Keratinocyte (primary cell): ENCODE measurements at regions not wholly inside any gene's neighbourhood (a gene's known extent, or its start where the extent isn't known, plus 50 kb on each side); places are given as distances from the start of the nearest gene placed in this dataset.

ENCODE experiments used
- DNase-seq: peaks from one replicate; pipeline ENCODE4 v3.0.0-alpha.2; 2011; ENCODE audit warnings: low read depth, missing footprints, low spot score
- FAIRE-seq: peaks from 2 replicates; lab custom pipeline; 2011; peaks lifted over from hg19 to GRCh38; lab: Jason Lieb, UNC
- H2AFZ ChIP-seq: 2 replicates; pipeline ENCODE4 v1.6.0; 2012; ENCODE audit warnings: low read length, control low read depth, inconsistent platforms; ENCODE audit not compliant: control insufficient read depth
- H3K27ac ChIP-seq: 2 replicates; pipeline ENCODE4 v1.5.1; 2011; ENCODE audit warnings: low read length; ENCODE audit not compliant: control insufficient read depth, insufficient read depth
- H3K27me3 ChIP-seq: 3 replicates; pipeline ENCODE4 v1.6.0; 2011; ENCODE audit warnings: low read length; ENCODE audit not compliant: control insufficient read depth, insufficient read depth; ENCODE audit errors: extremely low read depth
- H3K36me3 ChIP-seq, 2 experiments: 2 replicates in 1 of 2; 3 replicates in 1 of 2; pipeline ENCODE4 v1.5.1; 2011; ENCODE audit warnings: low read length in 2 of 2, mild to moderate bottlenecking in 1 of 2; ENCODE audit not compliant: control insufficient read depth in 2 of 2, insufficient read depth in 2 of 2; ENCODE audit errors: extremely low read depth in 1 of 2
- H3K4me1 ChIP-seq: 3 replicates; pipeline ENCODE4 v1.5.1; 2011; ENCODE audit warnings: low read length; ENCODE audit not compliant: control insufficient read depth, insufficient read depth; ENCODE audit errors: extremely low read depth
- H3K4me2 ChIP-seq: 3 replicates; pipeline ENCODE4 v1.6.0; 2011; ENCODE audit warnings: low read depth, low read length; ENCODE audit not compliant: control insufficient read depth, insufficient read depth; ENCODE audit errors: extremely low read depth
- H3K4me3 ChIP-seq, 3 experiments: fragments of 200-600 bp in 1 of 3; sonication (generic) in 1 of 3; 2 replicates in 2 of 3; 3 replicates in 1 of 3; pipeline ENCODE4 v1.5.1; 2011 to 2016; ENCODE audit warnings: low read length in 3 of 3, mild to moderate bottlenecking in 3 of 3, control low read depth in 2 of 3, inconsistent platforms in 1 of 3, low read depth in 1 of 3, mixed read lengths in 1 of 3, mixed run types in 1 of 3, moderate library complexity in 1 of 3; ENCODE audit not compliant: control insufficient read depth in 2 of 3, insufficient read depth in 2 of 3; ENCODE audit errors: extremely low read depth in 1 of 3
- H3K79me2 ChIP-seq: 2 replicates; pipeline ENCODE4 v1.6.0; 2012; ENCODE audit warnings: low read length; ENCODE audit not compliant: control insufficient read depth, insufficient read depth
- H3K9ac ChIP-seq: 3 replicates; pipeline ENCODE4 v1.6.0; 2011; ENCODE audit warnings: low read length; ENCODE audit not compliant: control insufficient read depth, insufficient read depth; ENCODE audit errors: extremely low read depth
- H3K9me1 ChIP-seq: 3 replicates; pipeline ENCODE4 v1.6.0; 2011; ENCODE audit warnings: low read length; ENCODE audit not compliant: control insufficient read depth, insufficient read depth; ENCODE audit errors: extremely low read depth
- H3K9me3 ChIP-seq: 2 replicates; pipeline ENCODE4 v1.5.1; 2012; ENCODE audit warnings: low read depth, low read length; ENCODE audit not compliant: control insufficient read depth
- H4K20me1 ChIP-seq: 3 replicates; pipeline ENCODE4 v1.6.0; 2011; ENCODE audit warnings: low read length; ENCODE audit not compliant: control insufficient read depth, insufficient read depth; ENCODE audit errors: extremely low read depth
- EZH2 ChIP-seq: IDR thresholded peaks from one replicate; pipeline ENCODE4 v1.6.1; 2012; ENCODE audit warnings: inconsistent platforms, mild to moderate bottlenecking, low read length, moderate library complexity
- dilution Hi-C: fragments of 300-500 bp; cut with MboI; formaldehyde crosslinking; loops from one replicate; pipeline ENCODE4 v1.7.0; 2020; ENCODE audit warnings: low sequenced_read_pairs; ENCODE audit not compliant: extremely low pct_ligation_motif_present
- TF ChIP-seq, protein P1 (sequence below), 3 experiments: IDR thresholded peaks in 1 of 3; conservative IDR thresholded peaks in 1 of 3; optimal IDR thresholded peaks in 1 of 3; 2 replicates in 2 of 3; 3 replicates in 1 of 3; pipeline versions ENCODE3 to v1.5.1; 2011; ENCODE audit warnings: low read length in 3 of 3, mild to moderate bottlenecking in 3 of 3, moderate library complexity in 2 of 3, control low read depth in 1 of 3, inconsistent platforms in 1 of 3; ENCODE audit not compliant: insufficient read depth in 2 of 3; ENCODE audit errors: extremely low read depth in 1 of 3

DNA sequence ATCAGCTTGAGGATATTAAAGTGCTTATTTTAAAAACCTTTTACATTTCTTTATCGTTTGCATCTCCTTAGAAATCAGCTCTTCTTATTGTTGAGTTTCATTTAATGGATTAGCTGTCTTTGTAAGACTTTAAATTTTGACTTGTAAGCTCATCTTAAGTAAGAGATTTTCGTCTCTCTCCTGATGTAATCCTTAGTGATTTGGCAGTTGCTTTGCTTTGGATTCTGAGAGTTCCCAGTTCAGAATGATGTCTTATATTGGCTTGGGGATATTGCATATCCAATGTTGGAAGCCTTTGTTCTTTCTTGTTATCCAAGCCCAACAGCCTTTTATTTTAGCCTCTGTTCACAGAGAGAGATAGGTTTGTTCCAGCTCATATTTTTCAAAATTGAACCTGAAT is 212.1 kb downstream of the ARL6IP6 start:
- TF ChIP-seq EZH2, result no peak
- TF ChIP-seq, protein P1, sequence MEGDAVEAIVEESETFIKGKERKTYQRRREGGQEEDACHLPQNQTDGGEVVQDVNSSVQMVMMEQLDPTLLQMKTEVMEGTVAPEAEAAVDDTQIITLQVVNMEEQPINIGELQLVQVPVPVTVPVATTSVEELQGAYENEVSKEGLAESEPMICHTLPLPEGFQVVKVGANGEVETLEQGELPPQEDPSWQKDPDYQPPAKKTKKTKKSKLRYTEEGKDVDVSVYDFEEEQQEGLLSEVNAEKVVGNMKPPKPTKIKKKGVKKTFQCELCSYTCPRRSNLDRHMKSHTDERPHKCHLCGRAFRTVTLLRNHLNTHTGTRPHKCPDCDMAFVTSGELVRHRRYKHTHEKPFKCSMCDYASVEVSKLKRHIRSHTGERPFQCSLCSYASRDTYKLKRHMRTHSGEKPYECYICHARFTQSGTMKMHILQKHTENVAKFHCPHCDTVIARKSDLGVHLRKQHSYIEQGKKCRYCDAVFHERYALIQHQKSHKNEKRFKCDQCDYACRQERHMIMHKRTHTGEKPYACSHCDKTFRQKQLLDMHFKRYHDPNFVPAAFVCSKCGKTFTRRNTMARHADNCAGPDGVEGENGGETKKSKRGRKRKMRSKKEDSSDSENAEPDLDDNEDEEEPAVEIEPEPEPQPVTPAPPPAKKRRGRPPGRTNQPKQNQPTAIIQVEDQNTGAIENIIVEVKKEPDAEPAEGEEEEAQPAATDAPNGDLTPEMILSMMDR (optimal IDR thresholded peaks at IDR 0.05 in 1 of 3, IDR thresholded peaks at IDR 0.05 in 1 of 3, conservative IDR thresholded peaks at IDR 0.05 in 1 of 3; ENCODE audit: extremely low read depth in 1 of 3, insufficient read depth in 2 of 3, low read length in 3 of 3), result no peak
- FAIRE-seq, result no peak
- H3K9me1 ChIP-seq, result no peaks in the 10 kb centered on the region
- no peaks in the 10 kb centered on the region for H3K4me1 ChIP-seq
- H3K27me3 ChIP-seq, result no peaks in the 10 kb centered on the region
- no peak overlapping the region for H2AFZ ChIP-seq
- dilution Hi-C loops, result no loop called here
- no peaks in the 10 kb centered on the region for H4K20me1 ChIP-seq
- no peak overlapping the region for H3K4me3 ChIP-seq
- H3K27ac ChIP-seq, result no peak overlapping the region
- H3K4me2 ChIP-seq, result no peak overlapping the region
- H3K9ac ChIP-seq, result no peak overlapping the region
- H3K79me2 ChIP-seq, result no peaks in the 10 kb centered on the region
- no peak for DNase-seq
- no peaks in the 10 kb centered on the region for H3K36me3 ChIP-seq
- H3K9me3 ChIP-seq, result no peaks in the 10 kb centered on the region

DNA sequence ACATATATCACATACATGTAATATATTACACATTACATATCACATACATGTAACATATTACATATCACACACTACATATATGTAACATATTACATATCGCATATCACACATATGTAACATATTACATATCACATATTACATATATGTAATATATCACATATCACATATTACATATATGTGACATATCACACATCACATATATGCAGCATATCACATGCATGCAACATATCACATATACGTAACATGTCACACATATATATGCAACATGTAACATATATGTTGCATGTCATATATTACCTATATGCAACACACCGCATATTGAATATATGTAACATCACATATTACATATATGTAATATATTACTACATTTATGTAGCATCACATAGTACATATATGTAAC is 211.2 kb downstream of the ARL6IP6 start:
- Histone ChIP-seq H4K20me1 (no peaks in the 10 kb centered on the region), H3K9ac (no peak overlapping the region), H3K9me3 (no peaks in the 10 kb centered on the region), H2AFZ (no peak overlapping the region), H3K4me1 (peaks cover 5% of the 10 kb centered on the region), H3K36me3 (no peaks in the 10 kb centered on the region), H3K9me1 (no peaks in the 10 kb centered on the region), H3K79me2 (no peaks in the 10 kb centered on the region), H3K27me3 (no peaks in the 10 kb centered on the region), H3K27ac (no peak overlapping the region), H3K4me3 (no peak overlapping the region), H3K4me2 (no peak overlapping the region)
- no peak for FAIRE-seq
- dilution Hi-C loops, result no loop called here
- no peak for TF ChIP-seq EZH2
- TF ChIP-seq, protein P1 (optimal IDR thresholded peaks at IDR 0.05 in 1 of 3, IDR thresholded peaks at IDR 0.05 in 1 of 3, conservative IDR thresholded peaks at IDR 0.05 in 1 of 3; ENCODE audit: extremely low read depth in 1 of 3, insufficient read depth in 2 of 3, low read length in 3 of 3), result no peak
- DNase-seq, result no peak
